Activated CD4-positive, alpha-beta memory T cell treated with anti-CD3 and anti-CD28 coated beads, Interleukin-2, amount 10 ng/mL, durations not matched to agents 7 days and 5 days (primary cell): ENCODE measurements at regions not wholly inside any gene's neighbourhood (a gene's known extent, or its start where the extent isn't known, plus 50 kb on each side); places are given as distances from the start of the nearest gene placed in this dataset.
"Not testable (repeated sequence)": the region's sequence is repeated elsewhere in the genome, so short reads cannot be mapped to it uniquely, and the experiment has no call there.

Experiments
- CTCF ChIA-PET: fragments of 350-600 bp; sonication (Branson Sonifier 250); formaldehyde crosslinking; loops from one replicate; lab custom pipeline; 2021; ENCODE audit warnings: antibody characterized with exemption, inconsistent platforms; lab: Charles Lee
- POLR2A ChIA-PET: fragments of 350-600 bp; sonication (Branson Sonifier 250); formaldehyde crosslinking; loops from one replicate; lab custom pipeline; 2021; ENCODE audit warnings: antibody characterized with exemption; lab: Charles Lee
- DNase-seq: peaks from one replicate; pipeline ENCODE4 v3.0.0-alpha.2; 2020
- H3K27ac Mint-ChIP-seq: one replicate; pipeline ENCODE4 v1.8.0; 2021; ENCODE audit warnings: mild to moderate bottlenecking, mixed read lengths
- H3K27me3 Mint-ChIP-seq: one replicate; pipeline ENCODE4 v1.8.0; 2021; ENCODE audit warnings: mixed read lengths
- H3K36me3 Mint-ChIP-seq: one replicate; pipeline ENCODE4 v1.8.0; 2021; ENCODE audit warnings: low read depth, mixed read lengths
- H3K4me1 Mint-ChIP-seq: one replicate; pipeline ENCODE4 v1.8.0; 2021; ENCODE audit warnings: mixed read lengths
- H3K4me3 Mint-ChIP-seq: one replicate; pipeline ENCODE4 v1.8.0; 2021; ENCODE audit warnings: mild to moderate bottlenecking, mixed read lengths
- H3K9me3 Mint-ChIP-seq: one replicate; pipeline ENCODE4 v1.8.0; 2021; ENCODE audit warnings: mixed read lengths

GRCh38 chr9:115855458-115856133 lies 298.0 kb upstream of the PAPPA start:
- ChIA-PET CTCF (no interaction called here), POLR2A (no interaction called here)
- Mint-ChIP-seq H3K4me3 (no peak overlapping the region), H3K27me3 (no peaks in the 10 kb centered on the region), H3K4me1 (no peaks in the 10 kb centered on the region), H3K9me3 (no peaks in the 10 kb centered on the region), H3K36me3 (no peaks in the 10 kb centered on the region), H3K27ac (no peak overlapping the region)
- DNase-seq, result no peak

- not testable (repeated sequence) for H3K36me3 Mint-ChIP-seq, H3K4me1 Mint-ChIP-seq, H3K27ac Mint-ChIP-seq
These were observed 295.2 kb upstream of the PAPPA start for GRCh38 chr9:115858421-115858820.

GRCh38 chr9:115862021-115862420 lies 291.6 kb upstream of the PAPPA start:
- Mint-ChIP-seq H3K36me3 (no peaks in the 10 kb centered on the region), H3K9me3 (no peaks in the 10 kb centered on the region), H3K4me1 (no peaks in the 10 kb centered on the region), H3K27me3 (no peaks in the 10 kb centered on the region), H3K27ac (no peak overlapping the region), H3K4me3 (no peak overlapping the region)
- POLR2A ChIA-PET, result no interaction called here
- no peak for DNase-seq
- CTCF ChIA-PET, result no interaction called here

More at GRCh38 chr9:115858421-115858820, 295.2 kb upstream of the PAPPA start:
- H3K27me3 Mint-ChIP-seq, H3K9me3 Mint-ChIP-seq, DNase-seq, H3K4me3 Mint-ChIP-seq, POLR2A ChIA-PET, CTCF ChIA-PET: not testable (repeated sequence)

GRCh38 chr9:115864581-115864980 lies 289.0 kb upstream of the PAPPA start:
- no peaks in the 10 kb centered on the region for H3K4me1 Mint-ChIP-seq
- H3K9me3 Mint-ChIP-seq, result no peaks in the 10 kb centered on the region
- H3K36me3 Mint-ChIP-seq, result no peaks in the 10 kb centered on the region
- ChIA-PET POLR2A (no interaction called here), CTCF (no interaction called here)
- H3K27ac Mint-ChIP-seq, result no peak overlapping the region
- no peak for DNase-seq
- H3K27me3 Mint-ChIP-seq, result no peaks in the 10 kb centered on the region
- no peak overlapping the region for H3K4me3 Mint-ChIP-seq

- no peaks in the 10 kb centered on the region for H3K27me3 Mint-ChIP-seq
- CTCF ChIA-PET, result no interaction called here
- no peak overlapping the region for H3K27ac Mint-ChIP-seq
- POLR2A ChIA-PET, result no interaction called here
- no peak overlapping the region for H3K4me3 Mint-ChIP-seq
- no peaks in the 10 kb centered on the region for H3K36me3 Mint-ChIP-seq
- no peaks in the 10 kb centered on the region for H3K4me1 Mint-ChIP-seq
- H3K9me3 Mint-ChIP-seq, result peaks cover 3% of the 10 kb centered on the region
- no peak for DNase-seq
These were observed 286.3 kb upstream of the PAPPA start for GRCh38 chr9:115867326-115867725.

- Mint-ChIP-seq H3K9me3 (no peaks in the 10 kb centered on the region), H3K4me1 (no peaks in the 10 kb centered on the region), H3K27me3 (no peaks in the 10 kb centered on the region), H3K27ac (no peak overlapping the region), H3K36me3 (no peaks in the 10 kb centered on the region), H3K4me3 (no peak overlapping the region)
- ChIA-PET CTCF (no interaction called here), POLR2A (no interaction called here)
- no peak for DNase-seq
These were observed 275.6 kb upstream of the PAPPA start for GRCh38 chr9:115877852-115878438.

- no peak for DNase-seq
- CTCF ChIA-PET, result no interaction called here
- Mint-ChIP-seq H3K4me3 (no peak overlapping the region), H3K27ac (no peak overlapping the region), H3K9me3 (no peaks in the 10 kb centered on the region), H3K36me3 (no peaks in the 10 kb centered on the region), H3K27me3 (no peaks in the 10 kb centered on the region), H3K4me1 (no peaks in the 10 kb centered on the region)
- POLR2A ChIA-PET, result no interaction called here
These were observed 274.1 kb upstream of the PAPPA start for GRCh38 chr9:115879451-115879850.

- ChIA-PET CTCF (no interaction called here), POLR2A (no interaction called here)
- H3K36me3 Mint-ChIP-seq, result no peaks in the 10 kb centered on the region
- H3K4me3 Mint-ChIP-seq, result no peak overlapping the region
- no peaks in the 10 kb centered on the region for H3K4me1 Mint-ChIP-seq
- no peaks in the 10 kb centered on the region for H3K27me3 Mint-ChIP-seq
- H3K27ac Mint-ChIP-seq, result no peak overlapping the region
- H3K9me3 Mint-ChIP-seq, result no peaks in the 10 kb centered on the region
- DNase-seq, result no peak
These were observed 273.2 kb upstream of the PAPPA start for GRCh38 chr9:115880221-115880885.

- H3K36me3 Mint-ChIP-seq, result no peaks in the 10 kb centered on the region
- H3K27ac Mint-ChIP-seq, result no peak overlapping the region
- H3K4me3 Mint-ChIP-seq, result no peak overlapping the region
- DNase-seq, result no peak
- no peaks in the 10 kb centered on the region for H3K4me1 Mint-ChIP-seq
- ChIA-PET CTCF (no interaction called here), POLR2A (no interaction called here)
- H3K27me3 Mint-ChIP-seq, result no peaks in the 10 kb centered on the region
- no peaks in the 10 kb centered on the region for H3K9me3 Mint-ChIP-seq
These were observed 270.7 kb upstream of the PAPPA start for GRCh38 chr9:115882911-115883310.

- H3K36me3 Mint-ChIP-seq, result no peaks in the 10 kb centered on the region
- DNase-seq, result no peak
- no peak overlapping the region for H3K27ac Mint-ChIP-seq
- ChIA-PET CTCF (no interaction called here), POLR2A (no interaction called here)
- H3K27me3 Mint-ChIP-seq, result no peaks in the 10 kb centered on the region
- H3K4me1 Mint-ChIP-seq, result no peaks in the 10 kb centered on the region
- no peaks in the 10 kb centered on the region for H3K9me3 Mint-ChIP-seq
- no peak overlapping the region for H3K4me3 Mint-ChIP-seq
These were observed 269.9 kb upstream of the PAPPA start for GRCh38 chr9:115883467-115884329.

GRCh38 chr9:115884846-115885245 lies 268.7 kb upstream of the PAPPA start:
- Mint-ChIP-seq H3K4me3 (no peak overlapping the region), H3K4me1 (no peaks in the 10 kb centered on the region), H3K27ac (no peak overlapping the region), H3K9me3 (no peaks in the 10 kb centered on the region), H3K27me3 (no peaks in the 10 kb centered on the region), H3K36me3 (no peaks in the 10 kb centered on the region)
- ChIA-PET POLR2A (no interaction called here), CTCF (no interaction called here)
- no peak for DNase-seq

- ChIA-PET CTCF (no interaction called here), POLR2A (no interaction called here)
- H3K27ac Mint-ChIP-seq, result no peak overlapping the region
- H3K27me3 Mint-ChIP-seq, result no peaks in the 10 kb centered on the region
- DNase-seq, result no peak
- no peaks in the 10 kb centered on the region for H3K4me1 Mint-ChIP-seq
- no peaks in the 10 kb centered on the region for H3K36me3 Mint-ChIP-seq
- H3K9me3 Mint-ChIP-seq, result no peaks in the 10 kb centered on the region
- no peak overlapping the region for H3K4me3 Mint-ChIP-seq
These were observed 265.5 kb upstream of the PAPPA start for GRCh38 chr9:115888131-115888530.

GRCh38 chr9:115891929-115892328 lies 261.7 kb upstream of the PAPPA start:
- H3K9me3 Mint-ChIP-seq, result no peaks in the 10 kb centered on the region
- H3K4me1 Mint-ChIP-seq, result no peaks in the 10 kb centered on the region
- no peaks in the 10 kb centered on the region for H3K27me3 Mint-ChIP-seq
- no peak overlapping the region for H3K27ac Mint-ChIP-seq
- DNase-seq, result no peak
- CTCF ChIA-PET, result no interaction called here
- POLR2A ChIA-PET, result no interaction called here
- no peaks in the 10 kb centered on the region for H3K36me3 Mint-ChIP-seq
- H3K4me3 Mint-ChIP-seq, result no peak overlapping the region
